GM21786 (cell line): ENCODE measurements at regions not wholly inside any gene's neighbourhood (a gene's known extent, or its start where the extent isn't known, plus 50 kb on each side); places are given as distances from the start of the nearest gene placed in this dataset.
"Not testable (repeated sequence)": the region's sequence is repeated elsewhere in the genome, so short reads cannot be mapped to it uniquely, and the experiment has no call there.

ENCODE experiments used
- ATAC-seq: cut with Tn5 transposase; IDR thresholded peaks from one replicate; pipeline ENCODE4 v1.9.1; 2021; ENCODE audit not compliant: unreplicated experiment

- no peak for ATAC-seq
Measured at GRCh38 chr9:105972466-105973204, 278.3 kb downstream of the TMEM38B start.

GRCh38 chr9:105973951-105974351 lies 279.6 kb downstream of the TMEM38B start:
- ATAC-seq, result no peak

- no peak for ATAC-seq
Measured at GRCh38 chr9:105975886-105976645, 281.7 kb downstream of the TMEM38B start.

- no peak for ATAC-seq
Measured at GRCh38 chr9:105978336-105978735, 284.0 kb downstream of the TMEM38B start.

GRCh38 chr9:105978826-105979225 lies 284.5 kb downstream of the TMEM38B start:
- no peak for ATAC-seq

GRCh38 chr9:105979290-105979689 lies 284.9 kb downstream of the TMEM38B start:
- ATAC-seq, result no peak

- ATAC-seq, result no peak
Measured at GRCh38 chr9:105984714-105985113, 290.4 kb downstream of the TMEM38B start.

GRCh38 chr9:105993116-105993854 lies 298.9 kb downstream of the TMEM38B start:
- no peak for ATAC-seq

GRCh38 chr9:105993921-105994715 lies 299.8 kb downstream of the TMEM38B start:
- no peak for ATAC-seq

- ATAC-seq, result no peak
Measured at GRCh38 chr9:105994970-105995369, 300.6 kb downstream of the TMEM38B start.

GRCh38 chr9:106017198-106017740 lies 322.9 kb downstream of the TMEM38B start:
- ATAC-seq, result no peak

- no peak for ATAC-seq
Measured at GRCh38 chr9:106019039-106019680, 324.8 kb downstream of the TMEM38B start.

- ATAC-seq, result no peak
Measured at GRCh38 chr9:106019702-106020101, 325.4 kb downstream of the TMEM38B start.

- ATAC-seq, result no peak
Measured at GRCh38 chr9:106020186-106020585, 325.8 kb downstream of the TMEM38B start.

- no peak for ATAC-seq
Measured at GRCh38 chr9:106023455-106023854, 329.1 kb downstream of the TMEM38B start.

- no peak for ATAC-seq
Measured at GRCh38 chr9:106025453-106025852, 331.1 kb downstream of the TMEM38B start.

GRCh38 chr9:106030146-106030545 lies 335.8 kb downstream of the TMEM38B start:
- ATAC-seq, result not testable (repeated sequence)

GRCh38 chr9:106032978-106033377 lies 338.6 kb downstream of the TMEM38B start:
- no peak for ATAC-seq

GRCh38 chr9:106035806-106036205 lies 341.5 kb downstream of the TMEM38B start:
- ATAC-seq, result no peak
